ENCODE measurements at regions not wholly inside any gene's neighbourhood (a gene's known extent, or its start where the extent isn't known, plus 50 kb on each side); places are given as distances from the start of the nearest gene placed in this dataset.
"Not testable (repeated sequence)": the region's sequence is repeated elsewhere in the genome, so short reads cannot be mapped to it uniquely, and the experiment has no call there.

DNA sequence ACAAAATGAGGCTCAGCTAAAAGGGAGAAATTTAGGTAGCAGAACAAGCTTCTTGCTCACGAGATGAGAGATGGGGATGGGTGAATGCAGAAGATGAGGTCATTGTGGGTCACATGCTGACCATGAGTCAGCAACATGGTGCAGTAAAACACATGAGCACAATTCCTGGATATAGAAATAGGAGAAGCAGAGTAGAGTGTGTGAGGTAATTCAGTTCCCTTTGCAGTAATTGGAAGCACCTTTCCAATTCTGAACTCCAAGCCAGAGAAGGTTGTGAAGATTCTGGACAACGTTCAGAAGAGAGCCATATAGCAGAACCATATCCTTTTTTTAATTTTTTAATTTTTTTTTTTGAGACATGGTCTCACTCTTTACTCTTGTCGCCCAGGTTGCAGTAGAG is 62.0 kb upstream of the LMNTD1 start:
- DNase-seq: no peak

DNA sequence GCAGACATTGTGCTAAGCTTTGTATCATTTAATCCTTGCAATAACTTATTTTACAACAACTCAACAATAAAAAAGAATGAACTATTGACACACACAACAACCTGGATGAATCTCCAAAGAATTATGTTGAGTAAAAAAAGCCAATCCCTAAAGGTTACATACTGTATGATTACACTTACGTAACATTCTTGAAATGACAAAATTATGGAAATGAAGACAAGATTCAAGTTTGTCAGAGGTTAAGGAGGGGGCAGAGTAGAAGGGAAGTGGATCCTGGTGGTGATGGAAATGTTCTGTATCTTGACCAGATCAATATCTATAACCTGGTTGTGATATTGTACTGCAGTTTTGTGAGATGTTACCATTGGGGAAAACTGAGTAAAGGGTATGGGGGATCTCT is 63.2 kb upstream of the LMNTD1 start:
- no peak for DNase-seq

GRCh38 chr12:25617991-25618390 is 64.9 kb upstream of the LMNTD1 start:
- no peak for DNase-seq

DNA sequence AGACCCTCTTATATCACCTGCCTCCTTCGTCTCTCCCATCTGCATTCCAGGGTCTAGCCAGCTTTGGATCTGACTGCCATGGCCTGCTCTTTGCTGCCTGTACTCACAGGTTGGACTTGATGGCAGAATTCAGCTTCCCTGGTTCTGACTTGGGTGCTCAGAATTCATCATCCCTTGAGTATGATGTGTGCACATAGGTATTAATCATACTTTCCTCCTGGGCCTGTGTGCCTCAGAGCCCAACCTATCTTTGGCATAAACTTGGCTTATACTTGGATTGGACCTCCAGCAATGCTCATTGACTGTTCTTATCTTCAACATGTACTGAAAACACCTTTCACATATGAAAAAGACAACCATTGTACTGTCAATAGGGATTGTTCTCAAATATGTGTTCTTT is 70.7 kb upstream of the LMNTD1 start:
- DNase-seq: no peak

DNA sequence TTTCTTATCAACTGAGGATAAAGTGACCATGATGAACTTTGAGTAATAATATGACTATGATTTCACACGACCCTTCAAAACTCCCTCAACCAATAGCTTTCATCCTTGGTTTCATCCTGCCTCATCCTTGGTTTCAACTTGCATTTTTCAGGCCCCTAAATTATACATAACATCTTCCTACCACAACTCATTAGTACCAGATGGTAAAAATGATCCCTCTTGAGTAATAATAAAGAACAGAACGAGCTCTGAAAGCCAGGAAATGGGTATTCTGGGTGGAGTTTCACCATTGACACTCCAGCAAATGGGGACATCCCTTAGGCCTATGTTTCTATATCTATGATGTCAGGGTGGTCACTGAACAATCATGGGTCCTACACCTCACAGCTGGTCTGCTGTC is 72.1 kb upstream of the LMNTD1 start:
- DNase-seq: no peak

DNA sequence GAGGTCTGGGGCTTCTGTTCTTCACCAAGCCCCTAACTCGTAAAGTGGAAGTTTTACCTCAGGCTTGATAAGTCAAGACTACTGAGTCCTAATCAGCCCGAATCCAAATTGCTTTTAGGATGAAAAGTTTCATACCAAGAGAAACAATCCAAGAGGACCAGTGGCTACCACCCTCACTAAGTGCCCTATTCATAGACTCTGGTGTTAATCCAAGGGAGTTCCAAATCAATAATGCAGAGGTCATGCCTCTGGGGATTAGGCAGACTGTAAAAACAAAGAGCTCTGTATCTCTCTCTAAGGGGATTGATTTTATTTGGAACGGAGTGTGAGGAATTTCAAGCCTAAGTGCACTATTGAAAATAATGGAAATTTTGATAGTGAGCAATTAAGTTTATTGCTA is 76.3 kb upstream of the LMNTD1 start:
- DNase-seq: no peak

GRCh38 chr12:25630735-25631515 is 77.8 kb upstream of the LMNTD1 start:
- not testable (repeated sequence) for DNase-seq

GRCh38 chr12:25633149-25633548 is 80.1 kb upstream of the LMNTD1 start:
- not testable (repeated sequence) for DNase-seq

DNA sequence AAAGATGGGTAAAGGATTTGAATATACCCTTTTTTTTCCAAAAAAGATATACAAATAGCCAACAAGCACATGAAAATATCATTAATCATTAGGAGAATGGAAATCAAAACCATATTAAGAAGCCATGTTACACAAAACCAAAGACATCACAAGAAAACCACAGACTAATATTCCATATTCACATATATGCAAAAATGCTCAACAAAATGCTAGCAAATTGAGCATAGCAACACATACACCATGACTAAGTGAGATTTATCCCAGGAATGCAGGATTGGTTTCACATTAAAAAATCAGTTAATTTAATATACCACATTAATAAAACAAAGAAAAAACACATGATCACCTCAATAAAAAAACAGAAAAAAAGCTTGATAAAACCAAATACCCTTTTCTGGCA is 84.7 kb upstream of the LMNTD1 start:
- DNase-seq: no peak

DNA sequence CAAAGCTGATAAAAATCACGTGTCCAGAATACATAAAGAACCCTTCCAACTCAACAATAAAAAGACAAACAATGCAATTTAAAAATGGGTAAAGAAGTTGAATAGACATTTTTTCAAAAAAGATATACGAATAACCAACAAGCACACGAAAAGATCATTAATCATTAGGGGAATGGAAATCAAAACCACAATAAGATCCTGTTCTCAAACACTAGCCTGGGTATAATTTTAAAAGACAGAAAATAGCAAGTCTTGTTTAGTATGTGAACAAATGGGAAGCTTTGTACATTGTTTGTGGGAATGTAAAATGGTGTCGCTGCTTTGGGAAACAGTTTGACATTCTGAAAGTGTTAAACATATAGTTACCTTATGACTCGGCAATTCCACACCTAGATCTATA is 86.3 kb upstream of the LMNTD1 start:
- no peak for DNase-seq

DNA sequence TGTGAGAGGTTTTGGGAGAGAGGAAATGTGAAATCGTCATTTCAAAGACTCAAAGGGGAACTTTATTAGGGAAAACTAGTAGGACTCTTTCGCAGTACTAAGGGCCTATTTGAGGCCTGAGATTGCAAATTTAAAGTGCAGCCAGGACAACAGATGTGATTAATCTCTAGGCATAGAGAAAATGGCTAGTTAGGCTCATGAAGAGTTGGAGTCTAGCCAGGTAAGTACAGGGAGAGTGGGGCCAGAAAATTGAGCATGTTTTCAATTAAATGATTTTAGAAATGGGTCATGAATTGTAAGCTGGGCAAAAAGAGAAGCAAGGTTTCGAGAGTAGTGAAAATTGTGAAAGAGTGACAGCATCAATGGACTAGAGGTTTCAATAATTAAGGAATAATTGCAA is 91.9 kb upstream of the LMNTD1 start:
- DNase-seq: no peak

GRCh38 chr12:25645427-25645826 is 92.3 kb upstream of the LMNTD1 start:
- DNase-seq: no peak

- no peak for DNase-seq
Measured at GRCh38 chr12:25651931-25652330, 98.8 kb upstream of the LMNTD1 start.

DNA sequence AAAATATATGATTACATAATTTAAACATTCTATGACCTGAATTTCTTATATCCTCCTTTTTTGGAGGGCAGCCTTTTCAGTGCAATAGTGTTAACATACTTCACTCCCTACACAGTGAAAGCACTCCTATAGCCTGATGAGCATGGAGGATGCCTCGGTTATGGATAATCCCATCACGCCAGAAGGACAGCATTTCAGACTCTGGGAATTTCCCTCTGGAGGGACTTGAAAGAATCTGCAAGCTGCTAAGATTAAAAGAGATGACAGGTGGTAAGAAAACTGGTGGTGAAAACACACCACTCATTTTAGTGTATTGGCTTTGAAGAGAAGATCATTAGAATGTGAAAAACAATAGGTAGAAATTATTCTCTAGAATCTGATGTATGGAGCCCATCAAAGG is 99.3 kb upstream of the LMNTD1 start:
- DNase-seq: no peak

GRCh38 chr12:25653487-25654175 is 100.5 kb upstream of the LMNTD1 start:
- DNase-seq: no peak

DNA sequence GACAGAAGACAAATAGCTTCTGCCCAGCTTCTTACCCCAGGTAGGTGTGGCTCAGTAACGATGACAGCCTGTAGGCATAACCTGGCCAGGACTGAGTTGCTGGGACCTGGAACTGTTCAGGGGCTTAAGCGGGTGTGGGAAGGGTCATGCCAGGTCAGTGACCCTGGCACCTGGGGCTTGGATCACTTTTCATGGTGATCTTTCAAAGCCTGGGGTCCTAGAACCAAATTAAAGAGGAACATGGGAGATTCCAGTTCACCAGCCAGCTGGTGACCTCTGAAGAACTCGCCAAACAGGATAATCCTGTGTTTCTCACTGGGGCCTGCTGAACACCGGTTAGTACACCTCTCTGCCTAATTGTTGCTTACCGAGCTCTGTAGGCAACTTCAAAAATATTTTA is 102.6 kb upstream of the LMNTD1 start:
- DNase-seq: no peak

DNA sequence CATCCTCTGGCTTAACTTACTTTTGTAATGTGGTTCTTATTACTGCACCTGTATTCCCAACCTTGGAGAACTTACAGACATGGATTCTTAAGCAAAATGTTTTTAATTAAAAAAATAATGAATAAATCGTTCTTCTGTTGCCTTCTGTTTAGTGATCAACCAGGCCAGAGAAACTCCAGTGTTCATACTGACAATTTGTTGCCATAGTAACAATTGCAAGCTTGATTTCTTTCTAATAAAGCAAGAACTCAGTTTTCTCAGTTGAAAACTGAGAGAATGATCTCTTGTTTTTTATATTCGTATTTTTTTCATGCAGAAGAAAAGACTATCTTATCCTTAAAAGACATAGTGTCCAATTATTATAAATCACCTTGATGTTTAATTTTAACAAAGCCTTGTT is 106.5 kb upstream of the LMNTD1 start:
- no peak for DNase-seq

- DNase-seq: no peak
Measured at GRCh38 chr12:25670076-25671055, 117.3 kb upstream of the LMNTD1 start.

DNA sequence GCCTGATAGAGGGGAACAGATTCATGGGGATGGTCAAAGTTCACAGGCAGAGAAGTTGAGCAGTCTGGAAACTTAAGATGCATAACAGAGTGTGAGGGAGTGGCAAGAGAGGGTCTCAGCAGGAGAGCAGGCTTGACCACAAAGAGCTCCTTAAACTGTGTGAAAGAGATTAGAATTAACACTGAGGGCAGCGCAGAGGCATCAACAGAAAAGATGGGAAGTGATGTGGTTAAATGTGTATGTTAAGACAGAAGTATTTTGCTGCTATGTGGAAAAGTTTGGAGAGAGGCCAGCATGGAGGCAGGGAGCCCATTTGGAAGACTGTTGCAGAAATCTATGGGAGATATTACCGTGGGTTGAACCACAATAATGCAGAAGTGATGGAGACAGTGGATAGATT is 122.7 kb upstream of the LMNTD1 start:
- no peak for DNase-seq

DNA sequence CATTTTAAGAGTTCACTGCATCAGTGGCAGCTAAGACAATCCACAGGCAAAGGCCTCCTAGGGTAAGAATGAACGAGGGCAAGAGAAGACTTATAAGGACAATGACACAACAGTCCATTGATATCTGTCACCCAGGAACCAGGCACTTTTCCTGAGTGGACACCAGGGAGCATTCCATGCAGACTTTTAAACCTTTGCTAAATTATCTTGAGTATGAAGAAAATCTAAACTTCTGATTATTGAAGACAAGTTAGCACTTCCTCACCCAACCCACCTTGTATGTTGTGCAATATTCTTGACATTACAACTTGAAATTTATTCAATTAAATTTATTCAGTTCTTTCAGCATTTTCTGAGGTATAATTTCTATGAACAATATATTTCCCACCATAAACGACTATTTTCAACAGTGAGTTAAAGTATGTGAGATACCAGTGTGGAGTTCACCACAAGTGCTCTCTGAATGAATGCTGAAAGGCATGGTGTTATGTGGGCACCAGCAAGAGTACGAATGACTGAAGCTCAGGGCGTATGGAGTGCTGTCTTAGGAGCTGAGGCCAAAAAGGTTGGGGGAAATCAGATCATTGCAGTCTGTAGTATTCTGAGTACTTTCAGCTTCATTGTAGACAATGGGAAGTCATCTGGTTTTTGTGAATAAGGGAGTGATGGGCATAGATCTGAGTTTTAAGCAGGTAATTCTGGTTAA is 124.3 kb upstream of the LMNTD1 start:
- no peak for DNase-seq

GRCh38 chr12:25681580-25681979 is 128.5 kb upstream of the LMNTD1 start:
- DNase-seq: no peak

- DNase-seq: no peak
Measured at GRCh38 chr12:25682421-25682820, 129.3 kb upstream of the LMNTD1 start.

DNA sequence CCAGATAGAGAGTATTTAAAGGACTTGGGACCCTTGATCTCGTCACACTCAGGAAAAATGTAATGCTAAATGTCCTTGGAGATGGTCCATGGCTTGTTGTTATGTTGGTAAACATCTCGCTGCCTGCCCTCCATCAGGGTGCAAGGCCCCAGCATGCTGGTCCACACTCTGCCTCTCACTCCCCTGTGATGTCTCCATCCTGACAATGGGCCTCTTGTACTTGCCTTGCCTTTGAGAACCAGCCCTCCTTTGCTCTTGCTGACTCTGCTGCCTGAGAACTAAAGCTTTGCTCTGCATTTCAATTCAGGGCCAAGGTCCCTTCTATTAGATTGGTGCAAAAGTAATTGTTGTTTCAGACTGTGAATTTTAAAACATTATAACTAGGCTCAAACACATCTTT is 131.0 kb upstream of the LMNTD1 start:
- no peak for DNase-seq

Measured in activated T-cell treated with anti-CD3 and anti-CD28 coated beads, Interleukin-2, amount 50 U/mL, for 48 hours (primary cell).